Memory B cell (primary cell): ENCODE measurements at regions not wholly inside any gene's neighbourhood (a gene's known extent, or its start where the extent isn't known, plus 50 kb on each side); places are given as distances from the start of the nearest gene placed in this dataset.
"Not testable (repeated sequence)": the region's sequence is repeated elsewhere in the genome, so short reads cannot be mapped to it uniquely, and the experiment has no call there.

Source experiments
- ATAC-seq: fragments of 150-1000 bp; cut with Tn5 transposase; 2 replicates; pipeline ENCODE4 v1.10.0; 2021; ENCODE audit warnings: low read depth, mild to moderate bottlenecking, moderate library complexity
- DNase-seq, 2 donors: peaks; one replicate each; pipeline ENCODE4 v3.0.0; 2022; ENCODE audit warnings: low spot score in 2 of 2
- H3K27ac Mint-ChIP-seq: one replicate; pipeline ENCODE4 v1.8.0; 2022; ENCODE audit warnings: mild to moderate bottlenecking, moderate library complexity, mixed read lengths
- H3K27me3 Mint-ChIP-seq: one replicate; pipeline ENCODE4 v1.8.0; 2022; ENCODE audit warnings: mixed read lengths
- H3K36me3 Mint-ChIP-seq: one replicate; pipeline ENCODE4 v1.8.0; 2022; ENCODE audit warnings: mild to moderate bottlenecking, mixed read lengths
- H3K4me1 Mint-ChIP-seq: one replicate; pipeline ENCODE4 v1.8.0; 2022; ENCODE audit warnings: mixed read lengths
- H3K4me3 Mint-ChIP-seq: one replicate; pipeline ENCODE4 v1.8.0; 2022; ENCODE audit warnings: mild to moderate bottlenecking, moderate library complexity, mixed read lengths
- H3K9me3 Mint-ChIP-seq: one replicate; pipeline ENCODE4 v1.8.0; 2022; ENCODE audit warnings: mixed read lengths

DNA sequence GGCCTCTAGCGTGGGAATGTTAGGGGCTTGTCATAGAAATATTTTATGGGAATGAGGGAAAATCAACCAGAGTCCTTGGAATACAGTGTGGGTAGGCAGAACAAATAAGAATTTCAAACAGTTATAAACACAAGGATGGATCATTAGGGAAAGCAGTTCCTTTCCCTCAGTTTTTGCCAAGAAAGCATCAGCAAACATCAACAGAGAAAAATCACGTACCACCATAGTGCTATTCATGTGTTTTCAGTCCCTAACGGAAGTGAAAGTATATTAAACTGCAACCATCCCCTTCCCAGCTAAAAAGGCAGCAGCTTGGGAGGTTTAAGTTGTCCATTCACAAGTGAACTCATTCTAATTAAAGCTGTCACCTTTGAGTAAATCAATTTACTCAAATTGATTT lies 334.4 kb upstream of the PCDH18 start:
- ATAC-seq (no peak), DNase-seq (no peak)
- no peak overlapping the region for H3K4me3 Mint-ChIP-seq
- no peaks in the 10 kb centered on the region for H3K36me3 Mint-ChIP-seq
- no peaks in the 10 kb centered on the region for H3K9me3 Mint-ChIP-seq
- H3K4me1 Mint-ChIP-seq: no peaks in the 10 kb centered on the region
- no peak overlapping the region for H3K27ac Mint-ChIP-seq
- H3K27me3 Mint-ChIP-seq: no peaks in the 10 kb centered on the region

DNA sequence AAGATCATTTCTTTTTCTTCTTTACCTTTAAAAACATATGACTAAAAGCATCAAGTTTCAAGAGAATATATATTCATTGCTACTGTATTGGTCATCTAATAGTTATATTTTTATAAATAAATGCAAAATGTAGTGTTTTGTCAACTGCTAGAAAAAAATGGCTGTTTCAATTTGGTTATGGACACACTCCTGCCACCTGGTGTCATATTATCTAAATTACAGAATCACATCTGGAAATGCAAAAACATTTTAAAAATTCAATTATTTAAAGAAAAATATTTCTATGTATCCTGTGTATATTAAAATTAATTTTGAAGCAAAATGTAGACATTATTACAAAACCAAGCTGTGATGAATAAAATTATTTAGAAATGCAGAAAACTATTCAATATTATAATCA lies 329.4 kb upstream of the PCDH18 start:
- Mint-ChIP-seq H3K36me3 (no peaks in the 10 kb centered on the region), H3K9me3 (no peaks in the 10 kb centered on the region), H3K4me3 (no peak overlapping the region), H3K27me3 (no peaks in the 10 kb centered on the region), H3K4me1 (no peaks in the 10 kb centered on the region), H3K27ac (no peak overlapping the region)
- DNase-seq (no peak), ATAC-seq (no peak)

DNA sequence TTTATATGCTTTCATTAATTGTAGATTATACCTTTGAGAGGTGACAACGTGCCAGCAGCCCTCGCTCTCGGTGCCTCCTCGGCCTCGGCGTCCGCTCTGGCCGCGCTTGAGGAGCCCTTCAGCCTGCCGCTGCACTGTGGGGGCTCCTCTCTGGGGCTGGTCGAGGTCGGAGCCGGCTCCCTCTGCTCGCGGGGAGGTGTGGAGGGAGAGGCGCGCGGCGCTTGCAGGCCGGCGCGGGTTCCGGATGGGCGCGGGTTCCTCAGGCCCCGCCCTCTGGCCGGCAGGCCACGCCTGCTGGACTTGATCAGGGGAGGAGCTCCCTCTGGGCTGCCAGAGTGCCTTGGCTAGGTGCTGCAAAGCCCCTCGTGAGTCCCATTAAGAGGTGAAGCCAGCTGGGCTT lies 321.1 kb upstream of the PCDH18 start:
- Mint-ChIP-seq H3K9me3 (no peaks in the 10 kb centered on the region), H3K4me1 (no peaks in the 10 kb centered on the region), H3K4me3 (no peak overlapping the region), H3K27ac (no peak overlapping the region), H3K36me3 (no peaks in the 10 kb centered on the region), H3K27me3 (no peaks in the 10 kb centered on the region)
- ATAC-seq (no peak), DNase-seq (no peak)

DNA sequence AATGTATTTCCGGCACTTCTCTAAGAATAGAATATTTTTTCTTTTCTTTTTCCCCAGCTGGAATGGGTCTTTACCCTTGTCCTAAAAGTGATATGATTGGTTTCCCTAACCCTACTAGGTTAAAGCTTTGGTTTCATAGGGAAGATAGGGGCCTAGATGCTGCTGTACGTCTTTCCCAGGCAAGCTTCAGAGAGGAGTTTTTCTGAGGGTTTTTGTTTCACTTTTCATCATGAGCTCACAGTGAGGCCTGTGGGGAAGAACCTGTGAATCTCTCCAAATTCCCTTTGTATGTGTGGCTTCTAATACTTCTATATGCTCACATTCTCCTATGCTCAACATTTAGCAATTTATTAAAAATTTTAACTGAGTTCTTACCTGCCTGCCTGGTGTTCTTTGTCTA lies 320.0 kb upstream of the PCDH18 start:
- no peak overlapping the region for H3K4me3 Mint-ChIP-seq
- H3K36me3 Mint-ChIP-seq: no peaks in the 10 kb centered on the region
- H3K4me1 Mint-ChIP-seq: no peaks in the 10 kb centered on the region
- no peaks in the 10 kb centered on the region for H3K9me3 Mint-ChIP-seq
- DNase-seq: no peak
- no peaks in the 10 kb centered on the region for H3K27me3 Mint-ChIP-seq
- no peak overlapping the region for H3K27ac Mint-ChIP-seq
- no peak for ATAC-seq

DNA sequence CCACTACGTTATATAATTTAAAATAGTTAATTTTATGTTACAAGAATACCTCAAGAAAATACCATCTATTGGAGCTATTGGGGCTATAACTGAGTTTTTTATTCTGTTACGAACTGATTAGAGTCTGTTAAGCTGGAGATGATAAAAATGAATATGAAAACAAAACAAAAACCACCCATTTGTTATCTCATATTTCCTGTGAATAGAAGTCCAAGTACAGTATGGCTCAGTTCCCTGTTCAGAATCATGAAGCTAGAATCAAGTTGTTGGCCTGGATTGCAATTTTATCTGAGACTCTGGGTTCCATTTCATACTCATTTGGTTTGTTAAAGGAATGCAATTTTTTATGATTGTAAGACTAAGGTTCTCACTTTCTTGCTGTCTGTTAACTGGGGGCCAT lies 319.1 kb upstream of the PCDH18 start:
- no peaks in the 10 kb centered on the region for H3K4me1 Mint-ChIP-seq
- H3K4me3 Mint-ChIP-seq: no peak overlapping the region
- no peak for ATAC-seq

DNA sequence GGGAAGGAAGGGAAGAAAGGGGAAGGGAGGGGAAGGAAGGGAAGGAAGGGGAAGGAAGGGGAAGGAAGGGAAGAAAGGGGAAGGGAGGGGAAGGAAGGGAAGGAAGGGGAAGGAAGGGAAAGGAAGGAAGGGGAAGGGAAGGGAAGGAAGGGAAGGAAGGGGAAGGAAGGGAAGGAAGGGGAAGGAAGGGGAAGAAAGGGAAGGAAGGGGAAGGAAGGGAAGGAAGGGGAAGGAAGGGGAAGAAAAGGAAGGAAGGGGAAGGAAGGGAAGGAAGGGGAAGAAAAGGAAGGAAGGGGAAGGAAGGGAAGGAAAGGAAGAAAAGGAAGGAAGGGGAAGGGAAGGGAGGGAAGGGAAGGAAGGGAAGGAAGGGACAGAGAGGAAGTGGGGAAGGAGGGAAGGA lies 295.7 kb upstream of the PCDH18 start:
- DNase-seq, H3K27ac Mint-ChIP-seq, H3K4me3 Mint-ChIP-seq, ATAC-seq, H3K36me3 Mint-ChIP-seq, H3K4me1 Mint-ChIP-seq, H3K9me3 Mint-ChIP-seq, H3K27me3 Mint-ChIP-seq: not testable (repeated sequence)

More for the DNA sequence above, 319.1 kb upstream of the PCDH18 start:
- Mint-ChIP-seq H3K9me3 (no peaks in the 10 kb centered on the region), H3K27me3 (no peaks in the 10 kb centered on the region), H3K27ac (no peak overlapping the region), H3K36me3 (no peaks in the 10 kb centered on the region)
- no peak for DNase-seq

DNA sequence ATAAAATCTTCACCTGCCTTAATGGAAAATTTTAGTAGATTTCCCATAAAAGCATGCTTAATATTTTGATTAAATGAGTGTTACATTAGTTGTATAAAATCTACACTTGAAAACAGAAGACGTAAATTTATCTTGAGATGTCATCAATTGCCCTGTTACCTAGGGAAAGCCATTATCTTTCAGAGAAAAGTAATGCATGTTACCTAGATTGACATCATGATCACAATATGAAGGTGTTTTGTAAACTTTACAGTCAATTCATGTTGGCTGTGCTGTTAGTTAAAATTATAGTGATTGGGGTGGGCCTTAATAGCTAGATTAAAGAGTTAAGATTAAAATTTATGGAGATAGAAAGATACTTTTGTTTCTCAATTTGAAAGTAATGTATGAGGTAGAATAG lies 293.2 kb upstream of the PCDH18 start:
- DNase-seq (no peak), ATAC-seq (no peak)
- Mint-ChIP-seq H3K27ac (no peak overlapping the region), H3K9me3 (peaks cover 1% of the 10 kb centered on the region), H3K27me3 (peaks cover 2% of the 10 kb centered on the region), H3K36me3 (no peaks in the 10 kb centered on the region), H3K4me3 (no peak overlapping the region), H3K4me1 (no peaks in the 10 kb centered on the region)

DNA sequence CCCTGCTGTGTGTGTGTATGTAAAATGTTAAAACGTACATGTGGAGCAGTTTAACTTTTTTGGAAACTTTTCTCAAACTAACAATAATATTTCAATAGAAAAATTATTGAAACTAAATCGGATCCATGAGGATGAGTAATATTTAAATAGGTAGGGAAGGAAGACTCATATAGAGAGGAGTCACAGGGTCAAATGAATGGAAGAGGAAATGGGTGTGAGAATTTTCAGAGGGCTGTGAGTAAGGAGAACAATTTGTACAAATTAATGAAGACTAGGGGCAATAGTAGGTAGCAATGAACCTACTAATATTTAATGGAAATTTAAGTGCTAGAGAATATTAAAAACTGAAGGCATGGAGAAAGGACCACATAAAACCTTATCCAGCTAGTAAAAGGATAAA lies 290.7 kb upstream of the PCDH18 start:
- Mint-ChIP-seq H3K9me3 (peaks cover 1% of the 10 kb centered on the region), H3K4me1 (no peaks in the 10 kb centered on the region), H3K27ac (no peak overlapping the region), H3K4me3 (no peak overlapping the region), H3K36me3 (no peaks in the 10 kb centered on the region), H3K27me3 (peaks cover 2% of the 10 kb centered on the region)
- no peak for ATAC-seq
- DNase-seq: no peak

DNA sequence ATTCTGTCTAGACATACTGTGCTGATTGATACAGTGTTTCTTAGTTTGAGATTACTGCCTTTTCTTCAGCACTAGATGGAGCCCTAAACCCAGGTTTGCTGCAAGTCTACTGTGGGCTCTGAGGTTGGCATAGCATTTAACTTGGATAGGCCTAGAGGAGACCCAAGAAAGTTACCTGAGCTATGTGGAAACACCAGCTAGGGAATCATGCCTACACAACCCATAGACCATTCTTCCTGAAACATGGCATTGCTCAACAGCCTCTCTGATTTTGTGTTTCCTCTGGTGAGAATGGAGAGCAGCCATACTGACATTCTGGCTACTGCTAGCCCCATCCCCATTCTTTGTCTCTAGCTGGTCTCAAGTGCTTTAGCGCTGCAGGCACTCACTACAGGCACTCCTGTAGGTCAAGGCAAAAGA lies 287.7 kb upstream of the PCDH18 start:
- ATAC-seq: no peak
- Mint-ChIP-seq H3K9me3 (no peaks in the 10 kb centered on the region), H3K4me3 (no peak overlapping the region)

DNA sequence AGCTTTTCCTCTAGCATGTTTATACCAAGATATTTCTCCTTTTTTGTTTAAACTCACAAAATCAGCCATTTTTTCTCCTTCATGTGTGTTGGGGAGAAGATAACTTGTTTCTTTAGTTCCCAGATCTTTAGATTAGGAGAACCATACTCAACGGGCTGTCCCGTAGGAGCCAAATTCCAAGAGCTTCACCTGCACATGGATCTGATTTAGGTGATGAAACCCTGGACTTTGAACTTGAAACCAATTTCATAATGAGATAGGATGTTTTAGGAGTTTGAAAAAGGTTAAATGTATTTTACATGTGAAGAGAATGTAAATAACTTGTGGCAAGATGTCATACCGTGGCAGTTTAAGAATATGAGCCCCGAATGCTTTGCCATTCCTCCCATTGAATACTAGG lies 280.0 kb upstream of the PCDH18 start:
- ATAC-seq (no peak), DNase-seq (no peak)
- no peaks in the 10 kb centered on the region for H3K4me1 Mint-ChIP-seq
- H3K27ac Mint-ChIP-seq: no peak overlapping the region
- H3K36me3 Mint-ChIP-seq: no peaks in the 10 kb centered on the region
- no peak overlapping the region for H3K4me3 Mint-ChIP-seq
- H3K9me3 Mint-ChIP-seq: peaks cover 1% of the 10 kb centered on the region
- H3K27me3 Mint-ChIP-seq: no peaks in the 10 kb centered on the region

More for the DNA sequence above, 287.7 kb upstream of the PCDH18 start:
- Mint-ChIP-seq H3K4me1 (no peaks in the 10 kb centered on the region), H3K36me3 (no peaks in the 10 kb centered on the region), H3K27ac (no peak overlapping the region), H3K27me3 (peaks cover 2% of the 10 kb centered on the region)
- no peak for DNase-seq

DNA sequence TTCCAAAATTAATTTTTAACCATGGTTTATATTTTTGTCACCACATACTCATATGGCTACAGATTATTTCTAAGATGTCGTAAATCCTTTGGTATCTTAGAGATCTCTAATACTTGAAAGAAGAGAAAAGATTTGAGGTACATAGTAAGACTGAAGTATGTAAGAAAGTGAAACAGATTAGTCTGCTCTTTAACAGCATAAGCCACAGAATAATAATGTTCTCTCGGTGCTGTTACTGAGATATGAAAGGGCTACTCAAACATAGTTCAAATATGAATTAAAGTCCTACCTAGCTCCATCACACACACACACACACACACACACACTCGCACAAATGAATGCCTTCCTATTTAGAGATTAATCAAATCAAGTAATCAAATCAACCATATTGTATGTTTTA lies 274.1 kb upstream of the PCDH18 start:
- no peaks in the 10 kb centered on the region for H3K4me1 Mint-ChIP-seq
- H3K27me3 Mint-ChIP-seq: no peaks in the 10 kb centered on the region
- no peak for DNase-seq
- no peak for ATAC-seq
- H3K9me3 Mint-ChIP-seq: peaks cover 1% of the 10 kb centered on the region
- no peak overlapping the region for H3K4me3 Mint-ChIP-seq
- H3K27ac Mint-ChIP-seq: no peak overlapping the region
- H3K36me3 Mint-ChIP-seq: no peaks in the 10 kb centered on the region

DNA sequence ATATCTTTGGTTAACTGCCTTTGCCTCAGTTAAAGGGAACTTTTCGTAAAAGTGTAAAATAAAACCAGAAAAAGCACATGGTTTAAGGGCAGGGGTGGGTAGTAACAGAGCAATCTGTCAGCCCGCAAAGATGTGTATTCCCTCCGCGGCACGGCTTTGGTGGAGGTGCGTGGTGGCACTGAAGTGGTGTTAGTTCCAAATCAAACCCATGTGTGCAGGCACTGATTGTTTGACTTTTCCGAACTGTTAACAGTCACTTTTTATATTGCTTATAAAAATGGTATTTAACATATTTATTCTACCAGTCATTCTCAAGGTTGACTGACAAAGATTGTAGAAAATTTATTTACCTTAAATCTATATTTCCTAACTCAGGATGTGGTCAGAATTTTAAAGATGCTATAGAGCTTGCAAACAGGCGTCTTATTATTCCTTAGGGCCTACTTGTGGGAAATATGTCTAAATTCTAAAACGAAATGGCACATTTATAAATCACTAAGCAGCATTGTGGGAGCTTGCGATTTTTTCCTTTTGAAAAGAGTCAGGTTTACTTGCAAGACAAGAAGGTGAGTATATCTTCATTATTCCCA lies 272.7 kb upstream of the PCDH18 start:
- no peaks in the 10 kb centered on the region for H3K36me3 Mint-ChIP-seq
- no peaks in the 10 kb centered on the region for H3K27me3 Mint-ChIP-seq
- H3K27ac Mint-ChIP-seq: no peak overlapping the region
- H3K4me3 Mint-ChIP-seq: no peak overlapping the region
- H3K9me3 Mint-ChIP-seq: peaks cover 1% of the 10 kb centered on the region
- DNase-seq (no peak), ATAC-seq (no peak)
- H3K4me1 Mint-ChIP-seq: no peaks in the 10 kb centered on the region

DNA sequence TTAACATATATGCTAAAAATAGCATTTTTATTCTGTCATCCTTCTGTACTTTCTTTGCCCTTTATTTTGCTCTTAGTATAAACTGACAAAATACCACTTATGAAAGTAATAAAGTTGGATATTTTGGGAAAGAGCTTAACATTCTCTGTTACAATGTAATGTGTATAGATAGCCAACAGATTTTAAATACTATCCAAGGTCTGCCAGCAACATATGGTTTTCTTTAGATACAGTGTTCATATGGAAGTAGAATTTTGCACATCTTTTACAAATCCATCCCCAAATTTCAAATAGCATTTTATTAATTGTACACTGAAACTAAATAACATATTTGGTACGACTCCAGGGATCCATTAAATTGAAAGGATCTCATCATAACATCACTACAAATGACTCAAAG lies 268.6 kb upstream of the PCDH18 start:
- no peaks in the 10 kb centered on the region for H3K9me3 Mint-ChIP-seq
- DNase-seq (no peak), ATAC-seq (no peak)
- no peaks in the 10 kb centered on the region for H3K27me3 Mint-ChIP-seq
- no peaks in the 10 kb centered on the region for H3K36me3 Mint-ChIP-seq
- H3K4me1 Mint-ChIP-seq: no peaks in the 10 kb centered on the region
- H3K27ac Mint-ChIP-seq: no peak overlapping the region
- H3K4me3 Mint-ChIP-seq: no peak overlapping the region

DNA sequence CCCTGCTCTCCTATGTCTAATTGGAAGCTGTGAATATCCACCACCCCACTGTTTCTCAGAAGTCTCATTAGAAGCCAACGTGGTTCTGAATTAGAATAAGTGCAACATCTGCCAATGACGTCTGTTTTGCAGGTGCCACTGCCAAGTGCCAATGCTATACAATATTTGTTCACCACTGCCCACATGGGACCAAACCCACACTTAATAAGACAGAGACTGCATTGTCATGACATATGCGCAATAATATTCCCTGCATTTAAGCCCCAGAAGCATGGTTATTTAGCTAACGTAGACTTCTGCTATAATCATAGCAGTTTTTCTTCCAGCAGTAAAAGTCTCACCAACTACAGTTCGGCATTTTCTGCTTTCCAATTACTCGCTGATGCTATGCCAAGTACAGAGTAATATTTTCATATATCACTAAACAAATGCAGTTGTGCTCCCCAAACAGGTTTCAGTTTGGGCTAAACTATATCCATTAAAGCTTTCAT lies 262.5 kb upstream of the PCDH18 start:
- no peaks in the 10 kb centered on the region for H3K27me3 Mint-ChIP-seq
- no peaks in the 10 kb centered on the region for H3K9me3 Mint-ChIP-seq
- no peak for ATAC-seq
- H3K36me3 Mint-ChIP-seq: no peaks in the 10 kb centered on the region
- no peak overlapping the region for H3K27ac Mint-ChIP-seq
- H3K4me3 Mint-ChIP-seq: no peak overlapping the region
- DNase-seq: no peak
- H3K4me1 Mint-ChIP-seq: no peaks in the 10 kb centered on the region

DNA sequence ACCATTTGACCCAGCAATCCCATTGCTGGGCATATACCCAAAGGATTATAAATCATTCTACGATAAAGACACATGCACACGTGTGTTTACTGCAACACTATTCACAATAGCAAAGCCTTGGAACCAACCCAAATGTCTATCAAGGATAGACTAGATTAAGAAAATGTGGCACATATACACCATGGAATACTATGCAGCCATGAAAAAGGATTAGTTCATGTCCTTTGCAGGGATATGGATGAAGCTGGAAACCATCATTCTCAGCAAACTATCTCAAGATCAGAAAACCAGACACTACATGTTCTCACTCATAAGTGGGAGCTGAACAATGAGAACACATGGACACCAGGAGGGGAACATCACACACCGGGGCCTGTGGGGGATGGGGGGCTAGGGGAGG lies 257.0 kb upstream of the PCDH18 start:
- H3K36me3 Mint-ChIP-seq, DNase-seq, H3K27me3 Mint-ChIP-seq, H3K4me1 Mint-ChIP-seq, ATAC-seq, H3K9me3 Mint-ChIP-seq, H3K4me3 Mint-ChIP-seq, H3K27ac Mint-ChIP-seq: not testable (repeated sequence)
